HepG2 (cell line): ENCODE measurements at regions not wholly inside any gene's neighbourhood (a gene's known extent, or its start where the extent isn't known, plus 50 kb on each side); places are given as distances from the start of the nearest gene placed in this dataset.

Source experiments
- ARNT ChIP-seq: fragments of 450-650 bp; IDR thresholded peaks from 2 replicates; pipeline ENCODE4 v1.6.1; 2017
- DZIP1 ChIP-seq: sonication (generic); formaldehyde crosslinking; IDR thresholded peaks from 2 replicates; pipeline ENCODE4 v1.5.0; 2020; ENCODE audit warnings: mild to moderate bottlenecking, missing genetic modification reagents
- E2F1 ChIP-seq: sonication (generic); formaldehyde crosslinking; IDR thresholded peaks from 2 replicates; pipeline ENCODE4 v1.5.0; 2020; ENCODE audit warnings: missing genetic modification reagents
- EZH2 ChIP-seq: conservative IDR thresholded peaks from 2 replicates; pipeline ENCODE4 v1.6.1; 2012; ENCODE audit warnings: mild to moderate bottlenecking, low read depth, low read length, moderate library complexity
- GTF3A ChIP-seq: sonication (generic); formaldehyde crosslinking; conservative IDR thresholded peaks from 2 replicates; pipeline ENCODE4 v1.4.0; 2020; ENCODE audit warnings: mild to moderate bottlenecking, missing genetic modification reagents
- ISL2 ChIP-seq: sonication (generic); formaldehyde crosslinking; IDR thresholded peaks from 2 replicates; pipeline ENCODE4 v1.5.0; 2020; ENCODE audit warnings: missing genetic modification reagents
- JUNB ChIP-seq: sonication (generic); formaldehyde crosslinking; IDR thresholded peaks from 2 replicates; pipeline ENCODE4 v1.8.0; 2022; ENCODE audit warnings: missing genetic modification reagents, mild to moderate bottlenecking, borderline replicate concordance
- KLF16 ChIP-seq, 2 experiments: sonication (generic) in 1 of 2; formaldehyde crosslinking in 1 of 2; IDR thresholded peaks; 2 replicates each; pipeline versions ENCODE4 v1.6.1 to v1.8.0; 2016 to 2023; ENCODE audit warnings: missing genetic modification reagents in 2 of 2, missing compliant biosample characterization in 1 of 2
- NFRKB ChIP-seq: fragments of 450-650 bp; IDR thresholded peaks from 2 replicates; pipeline ENCODE4 v1.6.1; 2017
- NR2F1 ChIP-seq, 2 experiments: fragments of 450-650 bp in 1 of 2; formaldehyde crosslinking in 1 of 2; IDR thresholded peaks; 2 replicates each; pipeline versions ENCODE4 v1.5.0 to v1.6.1; 2016 to 2020; ENCODE audit warnings: mild to moderate bottlenecking in 1 of 2, missing compliant biosample characterization in 1 of 2, missing genetic modification reagents in 1 of 2, moderate library complexity in 1 of 2
- PAWR ChIP-seq: sonication (generic); formaldehyde crosslinking; IDR thresholded peaks from 2 replicates; pipeline ENCODE4 v1.4.0; 2020; ENCODE audit warnings: missing genetic modification reagents, mild to moderate bottlenecking, borderline replicate concordance
- ZBTB46 ChIP-seq: sonication (generic); formaldehyde crosslinking; IDR thresholded peaks from 2 replicates; pipeline ENCODE4 v1.4.0; 2020; ENCODE audit warnings: mild to moderate bottlenecking, missing genetic modification reagents, borderline replicate concordance
- ZNF234 ChIP-seq: sonication (generic); formaldehyde crosslinking; conservative IDR thresholded peaks from 2 replicates; pipeline ENCODE4 v1.5.1; 2020; ENCODE audit warnings: mild to moderate bottlenecking, missing genetic modification reagents
- ZNF335 ChIP-seq: sonication (generic); formaldehyde crosslinking; IDR thresholded peaks from 2 replicates; pipeline ENCODE4 v1.4.0; 2020; ENCODE audit warnings: missing genetic modification reagents
- ZNF44 ChIP-seq: sonication (generic); formaldehyde crosslinking; IDR thresholded peaks from 2 replicates; pipeline ENCODE4 v1.5.1; 2020; ENCODE audit warnings: mild to moderate bottlenecking, missing genetic modification reagents
- ZNF562 ChIP-seq: sonication (generic); formaldehyde crosslinking; IDR thresholded peaks from 2 replicates; pipeline ENCODE4 v1.8.0; 2022; ENCODE audit warnings: missing genetic modification reagents, borderline replicate concordance
- ZNF652 ChIP-seq: IDR thresholded peaks from 2 replicates; pipeline ENCODE4 v1.6.1; 2016; ENCODE audit warnings: low read depth, borderline replicate concordance
- TF ChIP-seq, protein P1 (sequence below): sonication (generic); formaldehyde crosslinking; IDR thresholded peaks from 2 replicates; pipeline ENCODE4 v1.5.0; 2020; ENCODE audit warnings: mild to moderate bottlenecking, missing genetic modification reagents
- TF ChIP-seq, protein P2 (sequence below): sonication (generic); formaldehyde crosslinking; IDR thresholded peaks from 2 replicates; pipeline ENCODE4 v1.5.0; 2020; ENCODE audit warnings: missing genetic modification reagents, mild to moderate bottlenecking, borderline replicate concordance

DNA sequence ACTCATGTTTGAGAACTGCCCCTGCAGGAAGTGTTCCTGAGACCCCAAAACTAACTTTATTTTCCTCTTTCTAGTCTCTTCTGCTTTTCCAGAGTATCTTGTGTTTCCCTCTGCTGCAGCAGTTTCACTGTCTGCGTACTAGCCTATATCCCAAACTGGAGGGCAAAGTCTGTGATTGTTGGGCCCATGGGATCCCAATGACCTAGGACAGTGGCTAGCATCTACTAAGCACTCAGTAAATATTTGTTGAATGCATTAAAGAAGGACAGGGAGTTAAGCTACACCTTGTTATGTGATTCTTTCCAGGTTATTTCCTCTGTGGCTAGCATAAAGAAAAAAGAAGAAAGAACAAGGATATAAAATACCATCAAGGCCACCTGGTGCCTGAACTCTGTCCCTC lies 210.6 kb upstream of the PHYHIPL start (continued):
- TF ChIP-seq GTF3A (CRISPR knock-in tag) (no peak), NR2F1 (CRISPR knock-in tag; IDR thresholded peaks at IDR 0.05) (0 out of 4 replicates have a peak, but pooled peaks of 1 of the 2 experiments have one; percentile 4), NFRKB (no peak), ZNF44 (CRISPR knock-in tag) (no peak), JUNB (CRISPR knock-in tag) (no peak), PAWR (CRISPR knock-in tag) (no peak), ZNF652 (CRISPR knock-in tag) (no peak; the same call in 1 of the 2 replicates), E2F1 (CRISPR knock-in tag) (no peak), EZH2 (no peak), KLF16 (CRISPR knock-in tag; IDR thresholded peaks at IDR 0.05) (0 out of 4 replicates have a peak, but pooled peaks of 1 of the 2 experiments have one; percentile 24), DZIP1 (CRISPR knock-in tag) (no peak), ARNT (no peak), ZNF335 (CRISPR knock-in tag) (no peak), ZNF234 (CRISPR knock-in tag) (no peak), ZBTB46 (no peak), ISL2 (CRISPR knock-in tag) (peak; percentile 94), ZNF562 (CRISPR knock-in tag) (no peak)
- TF ChIP-seq, protein P1, sequence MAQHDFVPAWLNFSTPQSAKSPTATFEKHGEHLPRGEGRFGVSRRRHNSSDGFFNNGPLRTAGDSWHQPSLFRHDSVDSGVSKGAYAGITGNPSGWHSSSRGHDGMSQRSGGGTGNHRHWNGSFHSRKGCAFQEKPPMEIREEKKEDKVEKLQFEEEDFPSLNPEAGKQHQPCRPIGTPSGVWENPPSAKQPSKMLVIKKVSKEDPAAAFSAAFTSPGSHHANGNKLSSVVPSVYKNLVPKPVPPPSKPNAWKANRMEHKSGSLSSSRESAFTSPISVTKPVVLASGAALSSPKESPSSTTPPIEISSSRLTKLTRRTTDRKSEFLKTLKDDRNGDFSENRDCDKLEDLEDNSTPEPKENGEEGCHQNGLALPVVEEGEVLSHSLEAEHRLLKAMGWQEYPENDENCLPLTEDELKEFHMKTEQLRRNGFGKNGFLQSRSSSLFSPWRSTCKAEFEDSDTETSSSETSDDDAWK (CRISPR knock-in tag): no peak
- TF ChIP-seq, protein P2, sequence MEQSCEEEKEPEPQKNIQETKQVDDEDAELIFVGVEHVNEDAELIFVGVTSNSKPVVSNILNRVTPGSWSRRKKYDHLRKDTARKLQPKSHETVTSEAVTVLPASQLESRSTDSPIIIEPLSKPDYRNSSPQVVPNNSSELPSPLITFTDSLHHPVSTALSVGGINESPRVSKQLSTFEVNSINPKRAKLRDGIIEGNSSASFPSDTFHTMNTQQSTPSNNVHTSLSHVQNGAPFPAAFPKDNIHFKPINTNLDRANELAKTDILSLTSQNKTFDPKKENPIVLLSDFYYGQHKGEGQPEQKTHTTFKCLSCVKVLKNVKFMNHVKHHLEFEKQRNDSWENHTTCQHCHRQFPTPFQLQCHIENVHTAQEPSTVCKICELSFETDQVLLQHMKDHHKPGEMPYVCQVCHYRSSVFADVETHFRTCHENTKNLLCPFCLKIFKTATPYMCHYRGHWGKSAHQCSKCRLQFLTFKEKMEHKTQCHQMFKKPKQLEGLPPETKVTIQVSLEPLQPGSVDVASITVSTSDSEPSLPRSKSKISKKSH (CRISPR knock-in tag): no peak
